ENCODE measurements at regions not wholly inside any gene's neighbourhood (a gene's known extent, or its start where the extent isn't known, plus 50 kb on each side); places are given as distances from the start of the nearest gene placed in this dataset.

- TF ChIP-seq SIN3A (IDR thresholded peaks at IDR 0.05; ENCODE audit: borderline replicate concordance, insufficient read depth, low read length) (no peak), FOXP2 (optimal IDR thresholded peaks at IDR 0.05; ENCODE audit: borderline replicate concordance, extremely low read depth, extremely low read length, insufficient read depth) (no peak)
These were observed 170.6 kb downstream of the OGFRL1 start for GRCh38 chr6:71459162-71459561.

- TF ChIP-seq POLR2AphosphoS5 (IDR thresholded peaks at IDR 0.05; ENCODE audit: low read depth, low read length) (no peak), SIN3A (IDR thresholded peaks at IDR 0.05; ENCODE audit: borderline replicate concordance, insufficient read depth, low read length) (no peak), FOXP2 (optimal IDR thresholded peaks at IDR 0.05; ENCODE audit: borderline replicate concordance, extremely low read depth, extremely low read length, insufficient read depth) (no peak), REST (IDR thresholded peaks at IDR 0.05; ENCODE audit: insufficient read depth in 1 of 2, low read depth in 2 of 2, low read length in 2 of 2) (no peak), TAF1 (IDR thresholded peaks at IDR 0.05; ENCODE audit: borderline replicate concordance, insufficient read depth, low read length) (no peak)
These were observed 172.3 kb downstream of the OGFRL1 start for GRCh38 chr6:71460933-71461332.

GRCh38 chr6:71463061-71463460 lies 174.4 kb downstream of the OGFRL1 start:
- TF ChIP-seq SIN3A (IDR thresholded peaks at IDR 0.05; ENCODE audit: borderline replicate concordance, insufficient read depth, low read length) (no peak), POLR2AphosphoS5 (IDR thresholded peaks at IDR 0.05; ENCODE audit: low read depth, low read length) (no peak), REST (IDR thresholded peaks at IDR 0.05; ENCODE audit: insufficient read depth in 1 of 2, low read depth in 2 of 2, low read length in 2 of 2) (no peak), TAF1 (IDR thresholded peaks at IDR 0.05; ENCODE audit: borderline replicate concordance, insufficient read depth, low read length) (no peak), FOXP2 (optimal IDR thresholded peaks at IDR 0.05; ENCODE audit: borderline replicate concordance, extremely low read depth, extremely low read length, insufficient read depth) (no peak)

GRCh38 chr6:71465096-71465495 lies 176.5 kb downstream of the OGFRL1 start:
- TF ChIP-seq FOXP2 (optimal IDR thresholded peaks at IDR 0.05; ENCODE audit: borderline replicate concordance, extremely low read depth, extremely low read length, insufficient read depth), result no peak
- no peak for TF ChIP-seq TAF1 (IDR thresholded peaks at IDR 0.05; ENCODE audit: borderline replicate concordance, insufficient read depth, low read length)
- no peak for TF ChIP-seq POLR2AphosphoS5 (IDR thresholded peaks at IDR 0.05; ENCODE audit: low read depth, low read length)
- TF ChIP-seq REST (IDR thresholded peaks at IDR 0.05; ENCODE audit: insufficient read depth in 1 of 2, low read depth in 2 of 2, low read length in 2 of 2), result no peak
- no peak for TF ChIP-seq SIN3A (IDR thresholded peaks at IDR 0.05; ENCODE audit: borderline replicate concordance, insufficient read depth, low read length)

- TF ChIP-seq REST (IDR thresholded peaks at IDR 0.05; ENCODE audit: insufficient read depth in 1 of 2, low read depth in 2 of 2, low read length in 2 of 2) (no peak), POLR2AphosphoS5 (IDR thresholded peaks at IDR 0.05; ENCODE audit: low read depth, low read length) (no peak), TAF1 (IDR thresholded peaks at IDR 0.05; ENCODE audit: borderline replicate concordance, insufficient read depth, low read length) (no peak), SIN3A (IDR thresholded peaks at IDR 0.05; ENCODE audit: borderline replicate concordance, insufficient read depth, low read length) (no peak), FOXP2 (optimal IDR thresholded peaks at IDR 0.05; ENCODE audit: borderline replicate concordance, extremely low read depth, extremely low read length, insufficient read depth) (no peak)
These were observed 177.8 kb downstream of the OGFRL1 start for GRCh38 chr6:71466362-71466761.

Data from PFSK-1 (cell line).